Esophagus squamous epithelium (tissue), 4 donors: ENCODE measurements at regions not wholly inside any gene's neighbourhood (a gene's known extent, or its start where the extent isn't known, plus 50 kb on each side); places are given as distances from the start of the nearest gene placed in this dataset.

ENCODE experiments used
- POLR2A ChIP-seq, 4 donors: fragments of 450-650 bp; IDR thresholded peaks; one replicate each; pipeline ENCODE4 v1.6.1; 2017; ENCODE audit warnings: antibody characterized with exemption in 4 of 4, mild to moderate bottlenecking in 4 of 4, moderate library complexity in 3 of 4
- TF ChIP-seq, protein P1 (sequence below), 6 experiments: fragments of 450-650 bp in 4 of 6; fragments of 200-600 bp in 2 of 6; sonication (generic) in 2 of 6; IDR thresholded peaks; one replicate each; pipeline ENCODE4 v1.5.1; 2016 to 2019; ENCODE audit warnings: antibody characterized with exemption in 6 of 6, mild to moderate bottlenecking in 4 of 6, moderate library complexity in 4 of 6

DNA sequence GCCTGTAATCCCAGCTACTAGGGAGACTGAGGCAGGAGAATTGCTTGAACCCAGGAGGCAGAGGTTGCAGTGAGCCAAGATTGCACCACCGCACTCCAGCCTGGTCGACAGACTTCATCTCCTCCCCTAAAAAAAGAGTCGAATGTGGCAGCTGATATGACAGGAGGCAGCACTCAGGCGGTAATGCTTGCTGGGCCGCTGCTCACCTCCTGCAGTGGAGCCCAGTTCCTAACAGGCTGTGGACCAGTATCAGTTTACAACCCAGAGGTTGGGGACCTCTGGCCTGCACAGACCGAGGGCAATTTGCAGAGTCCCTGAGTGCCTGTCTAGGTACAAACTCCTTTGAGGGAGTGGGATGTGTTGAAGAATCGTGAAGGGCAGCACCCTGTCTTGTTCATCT lies 136.2 kb downstream of the SMAD6 start:
- TF ChIP-seq, protein P1, sequence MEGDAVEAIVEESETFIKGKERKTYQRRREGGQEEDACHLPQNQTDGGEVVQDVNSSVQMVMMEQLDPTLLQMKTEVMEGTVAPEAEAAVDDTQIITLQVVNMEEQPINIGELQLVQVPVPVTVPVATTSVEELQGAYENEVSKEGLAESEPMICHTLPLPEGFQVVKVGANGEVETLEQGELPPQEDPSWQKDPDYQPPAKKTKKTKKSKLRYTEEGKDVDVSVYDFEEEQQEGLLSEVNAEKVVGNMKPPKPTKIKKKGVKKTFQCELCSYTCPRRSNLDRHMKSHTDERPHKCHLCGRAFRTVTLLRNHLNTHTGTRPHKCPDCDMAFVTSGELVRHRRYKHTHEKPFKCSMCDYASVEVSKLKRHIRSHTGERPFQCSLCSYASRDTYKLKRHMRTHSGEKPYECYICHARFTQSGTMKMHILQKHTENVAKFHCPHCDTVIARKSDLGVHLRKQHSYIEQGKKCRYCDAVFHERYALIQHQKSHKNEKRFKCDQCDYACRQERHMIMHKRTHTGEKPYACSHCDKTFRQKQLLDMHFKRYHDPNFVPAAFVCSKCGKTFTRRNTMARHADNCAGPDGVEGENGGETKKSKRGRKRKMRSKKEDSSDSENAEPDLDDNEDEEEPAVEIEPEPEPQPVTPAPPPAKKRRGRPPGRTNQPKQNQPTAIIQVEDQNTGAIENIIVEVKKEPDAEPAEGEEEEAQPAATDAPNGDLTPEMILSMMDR (IDR thresholded peaks at IDR 0.05) = no peak
- TF ChIP-seq POLR2A (IDR thresholded peaks at IDR 0.05) = no peak
